HCT116 (cell line): ENCODE measurements at regions not wholly inside any gene's neighbourhood (a gene's known extent, or its start where the extent isn't known, plus 50 kb on each side); places are given as distances from the start of the nearest gene placed in this dataset.
"Not testable (repeated sequence)": the region's sequence is repeated elsewhere in the genome, so short reads cannot be mapped to it uniquely, and the experiment has no call there.

ENCODE experiments used
- EZH2 ChIP-seq: fragments of 200-600 bp; sonication (generic); IDR thresholded peaks from 2 replicates; pipeline ENCODE4 v1.6.1; 2017; ENCODE audit warnings: antibody characterized with exemption, mixed run types
- EZH2phosphoT487 ChIP-seq: fragments of 200-600 bp; IDR thresholded peaks from 2 replicates; pipeline ENCODE4 v1.6.1; 2018; ENCODE audit warnings: antibody characterized with exemption, borderline replicate concordance
- JUND ChIP-seq: IDR thresholded peaks from 2 replicates; pipeline ENCODE4 v1.6.1; 2012
- POLR2A ChIP-seq: IDR thresholded peaks from 2 replicates; pipeline ENCODE4 v1.7.0; 2011; ENCODE audit warnings: borderline replicate concordance; ENCODE audit not compliant: insufficient read depth, insufficient read length; ENCODE audit errors: extremely low read depth
- POLR2AphosphoS5 ChIP-seq: IDR thresholded peaks from 2 replicates; pipeline ENCODE4 v1.6.1; 2011; ENCODE audit warnings: mild to moderate bottlenecking, low read depth, low read length, moderate library complexity
- REST ChIP-seq: IDR thresholded peaks from 2 replicates; pipeline ENCODE4 v1.6.1; 2012; ENCODE audit warnings: low read depth
- SRF ChIP-seq: IDR thresholded peaks from 2 replicates; pipeline ENCODE4 v1.6.1; 2012; ENCODE audit warnings: low read depth
- TCF7L2 ChIP-seq: IDR thresholded peaks from 2 replicates; pipeline ENCODE4 v1.7.0; 2011; ENCODE audit warnings: borderline replicate concordance, inconsistent platforms; ENCODE audit not compliant: insufficient read depth, insufficient read length; ENCODE audit errors: extremely low read depth
- TF ChIP-seq, protein P1 (sequence below), 3 experiments: fragments of 200-600 bp in 1 of 3; sonication (generic) in 1 of 3; IDR thresholded peaks in 2 of 3; conservative IDR thresholded peaks in 1 of 3; 2 replicates each; pipeline ENCODE4 v1.5.1; 2012 to 2017; ENCODE audit warnings: low read depth in 2 of 3, low read length in 2 of 3, antibody characterized with exemption in 1 of 3, borderline replicate concordance in 1 of 3, control low read depth in 1 of 3, mild to moderate bottlenecking in 1 of 3, mixed read lengths in 1 of 3, mixed run types in 1 of 3, moderate library complexity in 1 of 3; ENCODE audit not compliant: insufficient read depth in 1 of 3
- TF ChIP-seq, protein P2 (sequence below): IDR thresholded peaks from 2 replicates; pipeline ENCODE4 v1.6.1; 2012
- TF ChIP-seq, protein P3 (sequence below): IDR thresholded peaks from 2 replicates; pipeline ENCODE4 v1.6.1; 2012

- TF ChIP-seq, protein P1, sequence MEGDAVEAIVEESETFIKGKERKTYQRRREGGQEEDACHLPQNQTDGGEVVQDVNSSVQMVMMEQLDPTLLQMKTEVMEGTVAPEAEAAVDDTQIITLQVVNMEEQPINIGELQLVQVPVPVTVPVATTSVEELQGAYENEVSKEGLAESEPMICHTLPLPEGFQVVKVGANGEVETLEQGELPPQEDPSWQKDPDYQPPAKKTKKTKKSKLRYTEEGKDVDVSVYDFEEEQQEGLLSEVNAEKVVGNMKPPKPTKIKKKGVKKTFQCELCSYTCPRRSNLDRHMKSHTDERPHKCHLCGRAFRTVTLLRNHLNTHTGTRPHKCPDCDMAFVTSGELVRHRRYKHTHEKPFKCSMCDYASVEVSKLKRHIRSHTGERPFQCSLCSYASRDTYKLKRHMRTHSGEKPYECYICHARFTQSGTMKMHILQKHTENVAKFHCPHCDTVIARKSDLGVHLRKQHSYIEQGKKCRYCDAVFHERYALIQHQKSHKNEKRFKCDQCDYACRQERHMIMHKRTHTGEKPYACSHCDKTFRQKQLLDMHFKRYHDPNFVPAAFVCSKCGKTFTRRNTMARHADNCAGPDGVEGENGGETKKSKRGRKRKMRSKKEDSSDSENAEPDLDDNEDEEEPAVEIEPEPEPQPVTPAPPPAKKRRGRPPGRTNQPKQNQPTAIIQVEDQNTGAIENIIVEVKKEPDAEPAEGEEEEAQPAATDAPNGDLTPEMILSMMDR (IDR thresholded peaks at IDR 0.05 in 2 of 3, conservative IDR thresholded peaks at IDR 0.05 in 1 of 3; ENCODE audit: borderline replicate concordance in 1 of 3, insufficient read depth in 1 of 3, low read depth in 2 of 3, low read length in 2 of 3) = not testable (repeated sequence)
- not testable (repeated sequence) for TF ChIP-seq POLR2A, POLR2AphosphoS5, TCF7L2, EZH2, REST, JUND, EZH2phosphoT487, SRF
- TF ChIP-seq, protein P2, sequence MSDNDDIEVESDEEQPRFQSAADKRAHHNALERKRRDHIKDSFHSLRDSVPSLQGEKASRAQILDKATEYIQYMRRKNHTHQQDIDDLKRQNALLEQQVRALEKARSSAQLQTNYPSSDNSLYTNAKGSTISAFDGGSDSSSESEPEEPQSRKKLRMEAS = not testable (repeated sequence)
- TF ChIP-seq, protein P3, sequence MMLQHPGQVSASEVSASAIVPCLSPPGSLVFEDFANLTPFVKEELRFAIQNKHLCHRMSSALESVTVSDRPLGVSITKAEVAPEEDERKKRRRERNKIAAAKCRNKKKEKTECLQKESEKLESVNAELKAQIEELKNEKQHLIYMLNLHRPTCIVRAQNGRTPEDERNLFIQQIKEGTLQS = not testable (repeated sequence)
Observed at GRCh38 chr4:4006356-4006755, 220.4 kb downstream of the OTOP1 start.
